GM08714 (cell line): ENCODE measurements at regions not wholly inside any gene's neighbourhood (a gene's known extent, or its start where the extent isn't known, plus 50 kb on each side); places are given as distances from the start of the nearest gene placed in this dataset.

Source experiments
- H3K4me3 ChIP-seq: fragments of 200-500 bp; sonication (Bioruptor generic); 2 replicates; pipeline ENCODE4 v1.5.1; 2014; ENCODE audit warnings: mild to moderate bottlenecking, low read length, inconsistent platforms
- ZNF274 ChIP-seq: IDR thresholded peaks from 2 replicates; pipeline ENCODE4 v1.6.1; 2012; ENCODE audit warnings: mild to moderate bottlenecking, low read depth, low read length

DNA sequence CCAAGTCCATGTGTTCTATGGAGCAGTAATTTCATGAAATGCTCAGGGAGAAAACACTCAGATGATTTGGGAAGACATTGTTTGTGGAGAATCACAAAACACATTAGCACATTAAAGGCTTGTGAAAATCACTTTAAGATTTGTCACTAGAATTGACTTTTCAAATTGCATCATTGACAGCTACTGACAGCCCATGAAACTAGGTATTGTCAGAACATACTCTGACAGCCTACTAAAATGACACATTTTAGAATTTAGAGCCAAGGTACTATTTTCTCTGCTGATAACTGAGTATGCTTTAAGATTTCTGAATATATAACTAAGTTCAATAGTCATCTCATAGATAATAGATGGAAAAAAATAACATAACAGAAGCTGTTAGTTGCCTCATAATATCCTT, 67.4 kb upstream of the FOXC1 start:
- no peak overlapping the region for H3K4me3 ChIP-seq
- TF ChIP-seq ZNF274 = no peak

DNA sequence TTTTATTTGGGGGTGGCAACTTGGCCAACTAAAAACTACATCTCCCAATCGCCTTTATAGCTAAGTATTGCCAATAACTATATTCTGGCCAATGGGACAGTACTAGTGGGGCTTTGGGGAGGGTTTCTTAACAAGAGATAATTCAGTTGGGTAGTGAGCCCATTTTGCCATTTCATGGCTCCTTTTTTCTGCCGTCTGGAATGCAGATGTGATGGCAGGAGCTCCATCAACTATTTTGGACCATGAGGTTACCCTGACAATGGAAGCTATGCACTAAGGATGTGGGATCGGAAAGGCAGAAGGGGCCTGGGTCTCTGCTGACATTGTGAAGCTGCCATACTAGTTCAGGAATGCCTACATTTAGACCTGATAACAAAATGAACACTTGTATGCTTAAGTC, 67.0 kb upstream of the FOXC1 start:
- no peak overlapping the region for H3K4me3 ChIP-seq
- TF ChIP-seq ZNF274 = no peak

DNA sequence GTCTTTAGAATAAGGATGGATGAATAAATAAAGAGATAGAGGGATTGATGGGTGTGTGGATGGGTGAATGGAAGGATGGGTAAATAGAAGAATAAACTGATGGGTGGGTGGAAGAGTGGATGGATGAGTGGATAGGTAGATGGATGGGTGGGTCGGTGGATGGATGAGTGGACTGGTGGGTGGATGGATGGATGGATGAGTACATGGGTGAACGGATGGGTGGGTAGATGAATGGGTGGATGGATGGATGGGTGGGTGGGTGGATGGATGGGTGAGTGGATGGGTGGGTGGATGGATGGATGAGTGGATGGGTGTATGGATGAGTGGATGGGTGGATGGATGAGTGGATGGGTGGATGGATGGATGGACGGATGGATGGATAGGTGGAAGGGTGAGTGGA, 65.7 kb upstream of the FOXC1 start:
- TF ChIP-seq ZNF274 = no peak
- H3K4me3 ChIP-seq = no peak overlapping the region

DNA sequence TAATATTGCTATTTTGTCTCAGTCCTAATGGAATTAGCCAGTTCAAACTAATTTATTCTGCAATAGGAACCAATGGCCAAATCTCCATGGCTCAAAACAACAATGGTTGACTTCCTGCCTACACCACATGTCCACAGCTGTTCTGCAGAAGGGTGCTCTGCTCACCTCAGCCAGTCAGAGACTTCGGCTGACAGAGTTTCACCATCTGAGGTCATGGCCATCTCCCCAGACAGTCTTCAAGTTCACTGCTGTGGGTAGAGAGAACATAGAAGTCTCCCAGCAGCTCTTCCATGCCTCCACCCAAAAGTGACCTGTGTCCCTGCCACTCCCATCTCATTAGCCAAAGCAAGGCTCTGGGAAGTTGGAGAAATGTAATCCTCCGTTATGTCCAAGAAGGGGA, 65.1 kb upstream of the FOXC1 start:
- H3K4me3 ChIP-seq = no peak overlapping the region
- TF ChIP-seq ZNF274 = no peak

DNA sequence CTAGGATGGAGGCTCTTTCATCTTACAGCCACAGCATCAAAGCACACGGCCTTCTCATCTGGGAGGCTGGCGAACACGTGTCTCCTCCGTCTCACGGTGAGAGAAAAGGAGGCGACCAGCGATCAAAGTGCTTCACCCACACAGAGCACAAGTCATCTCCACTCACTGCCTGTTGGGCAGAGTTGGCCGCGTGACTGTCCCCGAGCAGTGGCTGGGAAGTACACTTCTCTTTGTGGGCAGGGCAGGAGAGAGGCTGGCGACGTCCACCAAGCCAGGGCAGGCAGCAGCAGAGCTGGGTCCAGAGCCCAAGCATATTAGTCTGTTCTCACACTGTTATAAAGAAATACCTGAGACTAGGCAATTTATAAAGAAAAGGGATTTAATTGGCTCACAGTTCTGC, 64.1 kb upstream of the FOXC1 start:
- no peak for TF ChIP-seq ZNF274
- no peak overlapping the region for H3K4me3 ChIP-seq

DNA sequence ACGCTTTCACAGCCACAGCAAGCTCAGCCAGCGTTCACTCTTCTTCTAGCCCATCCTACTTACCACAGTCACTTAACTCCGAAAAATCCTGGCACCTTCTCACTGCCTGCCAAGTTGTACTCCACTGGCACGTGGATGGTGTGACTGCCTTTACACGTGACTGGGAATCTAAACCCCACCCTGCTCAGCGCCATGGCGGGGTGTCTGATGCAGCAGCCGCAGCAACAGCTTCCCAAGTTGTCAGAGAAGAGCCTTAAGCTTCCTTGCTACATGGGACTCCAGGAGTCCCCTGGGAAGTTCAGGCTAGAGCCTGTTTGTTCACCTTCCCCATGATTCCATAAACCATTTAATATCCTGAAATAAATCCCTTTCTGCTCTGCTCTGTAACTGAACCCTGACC, 61.9 kb upstream of the FOXC1 start:
- H3K4me3 ChIP-seq = no peak overlapping the region
- no peak for TF ChIP-seq ZNF274

DNA sequence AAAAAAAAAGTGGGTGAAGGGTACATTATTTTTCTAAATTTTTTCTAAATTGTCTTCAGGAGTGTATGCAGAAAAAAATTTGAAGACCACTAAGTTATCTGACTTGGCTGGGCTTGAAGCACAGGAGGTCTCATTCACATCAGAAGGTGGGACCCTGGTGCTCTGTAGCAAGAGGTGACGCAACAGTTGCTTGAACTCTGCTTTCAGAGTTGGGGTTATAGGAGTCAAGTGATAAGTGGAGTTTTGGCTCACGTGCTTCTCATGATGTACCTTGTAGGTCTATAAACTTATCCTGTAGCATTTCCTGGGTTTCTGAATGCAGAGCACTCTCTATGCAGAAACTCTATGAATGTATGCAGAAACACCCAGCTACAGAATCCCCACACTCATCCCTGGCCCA, 58.5 kb upstream of the FOXC1 start:
- no peak for TF ChIP-seq ZNF274
- no peak overlapping the region for H3K4me3 ChIP-seq

DNA sequence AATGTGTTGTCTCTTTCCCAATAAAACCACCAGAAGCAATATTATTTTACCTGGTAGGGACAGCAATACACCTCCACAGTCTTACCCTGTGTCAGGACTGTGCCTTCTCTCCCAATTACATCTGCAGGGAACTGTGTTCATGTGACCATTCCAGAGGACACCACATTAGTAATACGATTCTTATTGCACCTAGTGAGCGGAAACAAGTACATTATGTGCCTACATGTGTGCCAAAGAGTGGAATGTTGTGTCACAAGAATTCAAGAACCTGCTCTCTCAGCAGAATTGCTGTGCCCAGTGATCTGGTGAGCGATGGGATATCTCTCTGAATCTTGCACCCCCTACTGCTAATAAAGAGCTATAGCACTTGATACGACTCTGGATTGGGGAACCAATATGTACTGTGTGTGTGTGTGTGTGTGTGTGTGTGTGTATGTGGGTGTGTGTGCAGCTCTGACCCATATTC, 57.4 kb upstream of the FOXC1 start:
- no peak overlapping the region for H3K4me3 ChIP-seq

DNA sequence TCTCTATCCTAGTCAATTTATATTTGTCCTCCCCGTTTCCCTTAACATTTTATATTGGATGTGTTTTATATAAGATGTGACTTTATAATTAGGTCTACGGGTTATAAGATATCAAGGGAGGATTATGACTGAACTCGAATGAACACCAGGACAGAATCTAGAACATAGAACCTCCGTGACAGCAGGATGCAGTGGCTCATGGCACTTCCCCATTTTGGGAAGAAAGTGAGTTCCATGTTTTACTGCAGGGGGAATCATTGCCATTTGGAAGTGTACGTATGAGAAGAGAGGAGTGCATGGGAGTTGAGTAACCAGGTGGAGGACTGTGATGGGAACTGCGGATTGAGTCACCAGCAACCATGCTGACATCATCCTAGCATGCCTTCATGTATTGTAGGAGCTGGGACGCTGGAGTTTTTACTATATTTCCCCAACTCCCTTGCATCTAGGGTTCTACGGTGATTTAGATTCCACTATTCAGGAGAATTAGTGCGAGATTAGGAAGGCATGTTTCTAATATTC, 56.1 kb upstream of the FOXC1 start:
- no peak overlapping the region for H3K4me3 ChIP-seq
- no peak for TF ChIP-seq ZNF274

More for the DNA sequence above, 57.4 kb upstream of the FOXC1 start:
- no peak for TF ChIP-seq ZNF274

DNA sequence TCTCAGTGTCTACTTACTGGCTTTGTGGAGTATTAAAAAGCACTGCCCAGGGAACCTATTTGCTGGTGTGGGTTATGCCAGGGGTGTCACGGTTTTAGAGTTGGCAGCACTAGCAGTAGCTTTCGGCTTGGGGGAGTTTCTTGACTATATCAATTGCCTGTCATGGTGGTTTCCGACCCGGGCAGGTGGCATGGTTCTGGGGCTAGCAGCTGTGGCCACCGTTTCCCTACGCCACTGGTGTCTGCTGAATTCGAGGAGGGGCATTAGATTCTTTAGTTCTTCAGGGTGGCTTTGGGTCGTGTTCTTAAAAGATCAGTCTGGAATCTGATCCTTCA, 55.6 kb upstream of the FOXC1 start:
- no peak overlapping the region for H3K4me3 ChIP-seq
- TF ChIP-seq ZNF274 = no peak

DNA sequence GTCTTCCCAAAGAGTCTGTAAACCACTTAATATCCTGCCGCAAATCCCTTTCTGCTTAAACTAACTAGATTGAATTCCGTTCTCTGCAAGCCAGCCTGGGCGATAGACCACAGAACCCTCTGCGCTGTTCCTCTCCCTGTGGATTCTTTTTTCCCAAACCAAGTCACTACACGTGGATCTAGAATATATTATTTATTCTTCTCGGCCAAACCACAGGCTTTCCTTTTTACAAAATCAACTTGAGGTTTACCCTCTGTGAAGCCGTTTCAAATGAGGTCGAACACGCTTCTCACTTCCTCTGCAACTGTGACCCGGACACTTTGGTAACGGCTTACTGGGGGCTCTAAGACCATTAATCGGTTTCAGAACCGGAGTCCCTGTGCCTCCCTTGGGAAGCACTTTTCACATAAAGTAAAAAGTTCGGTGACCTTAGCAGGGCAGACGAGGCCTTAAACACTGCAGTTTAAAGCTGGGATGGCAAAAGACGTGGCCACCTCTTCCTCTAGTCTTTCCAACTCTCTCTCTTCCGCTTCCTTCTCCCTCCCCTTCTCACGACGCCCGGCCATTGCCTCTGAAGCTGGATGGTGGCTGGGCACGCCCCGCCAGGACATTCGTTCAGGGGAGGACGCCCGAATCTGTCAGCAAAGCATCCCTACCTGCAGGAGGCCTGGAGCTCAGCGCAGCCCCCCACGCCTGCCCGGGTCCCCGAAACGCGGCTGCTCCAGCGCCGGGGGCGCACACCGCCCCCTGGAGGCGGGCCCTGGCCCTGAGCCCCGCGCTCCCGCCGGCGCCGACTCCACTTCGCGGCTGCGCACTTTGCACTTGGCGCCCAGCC, 55.0 kb upstream of the FOXC1 start:
- no peak for TF ChIP-seq ZNF274
- H3K4me3 ChIP-seq = peak overlapping the region; percentile 1; the same call in 1 of the 2 replicates

DNA sequence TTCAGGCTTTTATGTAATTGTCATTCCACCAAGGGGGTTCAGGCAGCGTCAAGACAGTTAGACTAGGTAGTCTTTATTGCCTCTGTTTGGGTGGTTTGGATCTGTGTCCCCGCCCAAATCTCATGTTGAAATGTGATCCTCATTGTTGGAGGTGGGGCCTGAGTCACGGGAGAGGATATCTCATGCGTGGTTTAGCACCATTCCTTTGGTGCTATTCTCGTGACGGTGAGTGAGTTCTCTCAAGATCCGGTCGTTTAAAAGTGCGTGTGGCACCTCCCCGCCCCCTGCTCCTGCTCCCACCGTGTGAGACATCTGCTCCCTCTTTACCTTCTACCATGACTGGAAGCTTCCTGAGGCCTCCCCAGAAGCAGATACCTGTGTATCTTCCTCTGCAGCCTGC, 51.3 kb upstream of the FOXC1 start:
- no peak for TF ChIP-seq ZNF274
- no peak overlapping the region for H3K4me3 ChIP-seq
